GM13976 (cell line): ENCODE measurements at regions not wholly inside any gene's neighbourhood (a gene's known extent, or its start where the extent isn't known, plus 50 kb on each side); places are given as distances from the start of the nearest gene placed in this dataset.
"Not testable (repeated sequence)": the region's sequence is repeated elsewhere in the genome, so short reads cannot be mapped to it uniquely, and the experiment has no call there.

ENCODE experiments used
- DNase-seq: peaks from one replicate; pipeline ENCODE4 v3.0.0; 2012; ENCODE audit warnings: low spot score
- in situ Hi-C: fragments of 300-500 bp; cut with MboI; formaldehyde crosslinking; loops from one replicate; pipeline ENCODE4 v1.12.0; 2022; ENCODE audit warnings: low sequenced_read_pairs, mixed read lengths, inconsistent platforms; ENCODE audit not compliant: unreplicated experiment
- TF ChIP-seq, protein P1 (sequence below): IDR thresholded peaks from 2 replicates; pipeline ENCODE4 v1.5.1; 2012; ENCODE audit warnings: borderline replicate concordance, mild to moderate bottlenecking; ENCODE audit not compliant: insufficient read depth; ENCODE audit errors: extremely low read depth, missing control alignments, control extremely low read depth

DNA sequence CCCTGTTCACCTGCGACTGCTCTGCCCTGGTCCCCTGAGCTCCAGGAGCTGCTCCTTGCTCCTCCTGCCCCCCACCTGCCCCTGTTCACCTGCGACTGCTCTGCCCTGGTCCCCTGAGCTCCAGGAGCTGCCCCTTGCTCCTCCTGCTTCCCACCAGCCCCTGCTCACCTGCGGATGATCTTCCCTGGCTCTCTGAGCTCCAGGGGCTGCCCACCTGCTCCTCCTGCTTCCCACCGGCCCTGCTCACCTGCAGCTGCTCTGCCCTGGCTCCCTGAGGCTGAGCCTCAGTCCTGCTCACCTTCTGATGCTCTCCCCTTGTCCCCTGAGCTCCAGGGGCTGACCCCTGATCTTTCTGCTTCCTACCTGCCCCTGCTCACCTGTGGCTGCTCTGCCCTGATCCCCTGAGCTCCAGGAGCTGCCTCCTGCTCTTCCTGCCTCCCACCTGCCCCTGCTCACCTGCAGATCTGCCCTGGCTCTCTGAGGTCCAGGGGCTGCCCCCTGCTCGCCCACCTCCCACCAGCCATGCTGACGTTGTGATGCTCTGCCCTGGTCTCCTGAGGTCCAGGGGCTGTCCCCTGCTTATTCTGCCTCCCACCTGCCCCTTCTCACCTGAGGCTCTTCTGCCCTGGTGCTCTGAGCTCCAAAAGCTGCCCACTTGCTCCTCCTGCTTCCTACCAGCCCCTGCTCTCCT, 219.2 kb downstream of the TMEM121 start:
- TF ChIP-seq, protein P1, sequence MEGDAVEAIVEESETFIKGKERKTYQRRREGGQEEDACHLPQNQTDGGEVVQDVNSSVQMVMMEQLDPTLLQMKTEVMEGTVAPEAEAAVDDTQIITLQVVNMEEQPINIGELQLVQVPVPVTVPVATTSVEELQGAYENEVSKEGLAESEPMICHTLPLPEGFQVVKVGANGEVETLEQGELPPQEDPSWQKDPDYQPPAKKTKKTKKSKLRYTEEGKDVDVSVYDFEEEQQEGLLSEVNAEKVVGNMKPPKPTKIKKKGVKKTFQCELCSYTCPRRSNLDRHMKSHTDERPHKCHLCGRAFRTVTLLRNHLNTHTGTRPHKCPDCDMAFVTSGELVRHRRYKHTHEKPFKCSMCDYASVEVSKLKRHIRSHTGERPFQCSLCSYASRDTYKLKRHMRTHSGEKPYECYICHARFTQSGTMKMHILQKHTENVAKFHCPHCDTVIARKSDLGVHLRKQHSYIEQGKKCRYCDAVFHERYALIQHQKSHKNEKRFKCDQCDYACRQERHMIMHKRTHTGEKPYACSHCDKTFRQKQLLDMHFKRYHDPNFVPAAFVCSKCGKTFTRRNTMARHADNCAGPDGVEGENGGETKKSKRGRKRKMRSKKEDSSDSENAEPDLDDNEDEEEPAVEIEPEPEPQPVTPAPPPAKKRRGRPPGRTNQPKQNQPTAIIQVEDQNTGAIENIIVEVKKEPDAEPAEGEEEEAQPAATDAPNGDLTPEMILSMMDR: no peak
- in situ Hi-C loops: no loop called here
- DNase-seq: no peak

DNA sequence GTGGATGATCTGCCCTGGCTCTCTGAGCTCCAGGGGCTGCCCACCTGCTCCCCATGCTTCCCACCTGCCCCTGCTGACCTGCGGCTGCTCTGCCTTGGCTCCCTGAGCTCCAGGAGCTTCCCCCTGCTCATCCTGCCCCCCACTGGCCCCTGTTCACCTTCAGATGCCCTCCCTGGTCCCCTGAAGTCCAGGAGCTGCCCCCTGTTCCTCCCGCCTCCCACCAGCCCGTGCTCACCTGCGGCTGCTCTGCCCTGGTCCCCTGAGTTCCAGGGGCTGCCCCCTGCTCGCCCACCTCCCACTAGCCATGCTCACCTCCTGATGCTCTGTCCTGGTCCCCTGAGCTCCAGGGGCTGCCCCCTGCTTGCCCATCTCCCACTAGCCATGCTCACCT, 219.7 kb downstream of the TMEM121 start:
- DNase-seq: no peak
- TF ChIP-seq, protein P1: no peak
- in situ Hi-C loops: no loop called here

DNA sequence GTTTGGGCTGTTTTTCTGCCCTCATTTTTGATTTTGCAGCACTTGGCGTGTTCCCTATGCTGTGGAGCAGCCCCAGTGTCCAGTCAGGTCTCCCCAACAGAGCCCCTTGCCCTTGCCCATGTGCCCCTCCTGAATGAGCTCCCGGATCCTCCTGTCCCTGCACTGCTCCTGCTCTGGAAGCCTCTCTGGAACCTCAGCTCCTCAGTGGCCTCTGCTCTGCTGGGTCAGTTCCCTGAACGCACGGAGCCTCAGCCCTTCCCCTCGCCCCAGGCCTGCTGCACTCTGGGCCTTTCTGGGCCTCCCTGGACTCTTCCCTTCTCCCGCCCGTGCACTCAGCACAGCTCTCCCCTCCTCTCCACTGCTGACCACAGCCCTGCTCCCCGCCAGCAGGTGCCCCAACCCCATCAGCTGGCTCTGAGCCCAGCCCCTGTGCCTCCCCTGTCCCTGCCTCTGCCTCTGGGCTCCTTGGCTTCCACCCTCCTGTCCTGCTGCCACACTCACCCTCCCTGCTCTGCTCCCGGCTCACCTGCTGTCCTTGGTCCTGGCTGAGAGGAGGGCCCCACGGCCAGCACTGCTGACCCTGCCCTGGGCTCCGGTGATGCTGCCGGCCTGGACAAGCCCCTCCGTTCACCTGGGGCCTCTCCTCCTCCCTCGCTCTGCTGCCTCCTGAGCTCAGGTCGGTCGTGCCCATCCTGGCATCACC, 220.6 kb downstream of the TMEM121 start:
- DNase-seq, in situ Hi-C loops: not testable (repeated sequence)

DNA sequence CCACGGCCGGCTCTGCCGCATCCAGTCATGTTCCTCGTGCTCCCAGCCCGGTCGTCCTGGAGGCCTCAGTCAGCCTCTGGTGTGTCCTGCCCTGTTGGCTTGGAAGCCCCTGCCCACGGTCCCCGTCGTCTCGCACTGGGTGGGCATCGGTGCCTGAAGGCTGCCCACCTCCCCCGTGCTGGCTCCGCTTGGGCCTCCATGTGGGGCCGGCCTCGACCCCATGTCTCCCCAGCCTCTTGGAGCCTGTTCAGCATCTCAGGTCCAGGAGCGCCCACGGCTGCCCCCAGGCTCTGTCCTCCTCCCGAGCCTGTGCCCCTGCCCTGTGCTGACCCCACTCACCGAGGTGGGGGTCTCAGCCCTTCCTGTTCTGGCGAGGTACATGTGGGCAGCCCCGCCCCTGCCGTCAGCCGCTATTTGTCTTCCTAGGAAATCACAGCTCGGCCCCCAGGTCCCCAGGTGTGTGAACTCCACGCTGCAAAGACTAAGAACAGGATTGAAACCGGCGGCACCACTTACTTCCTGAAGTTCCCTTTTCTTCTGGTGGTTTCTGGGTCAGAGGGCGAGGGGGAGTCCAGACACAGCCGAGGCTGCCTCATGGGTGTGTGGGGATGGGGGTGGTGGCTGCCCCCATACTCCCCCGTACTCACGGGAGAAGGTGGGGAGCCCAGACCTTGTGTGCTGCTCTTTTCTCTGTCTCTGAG, 221.3 kb downstream of the TMEM121 start:
- DNase-seq: not testable (repeated sequence)

DNA sequence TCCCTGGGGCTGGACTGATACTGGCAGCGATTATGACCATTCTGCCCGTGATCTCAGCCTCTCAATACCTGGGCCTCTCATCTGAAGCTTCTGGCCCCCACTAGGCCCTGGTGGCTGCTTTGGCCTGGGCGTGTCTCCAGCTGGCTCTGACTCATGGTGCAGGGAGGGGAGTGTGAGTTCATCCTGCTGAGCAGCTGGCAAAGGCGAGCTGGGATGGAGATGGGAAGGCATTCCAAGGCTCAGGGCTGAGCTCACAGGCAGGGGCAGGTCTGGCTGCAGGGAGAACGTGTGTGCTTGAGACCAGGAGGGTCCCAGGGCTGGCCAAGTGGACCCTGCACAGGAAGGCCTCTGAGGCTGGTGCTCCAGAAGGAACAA, 221.8 kb downstream of the TMEM121 start:
- peak; percentile 11 for DNase-seq
- TF ChIP-seq, protein P1: no peak
- in situ Hi-C loops: no loop called here

More for the DNA sequence above, 221.3 kb downstream of the TMEM121 start:
- in situ Hi-C loops: not testable (repeated sequence)

DNA sequence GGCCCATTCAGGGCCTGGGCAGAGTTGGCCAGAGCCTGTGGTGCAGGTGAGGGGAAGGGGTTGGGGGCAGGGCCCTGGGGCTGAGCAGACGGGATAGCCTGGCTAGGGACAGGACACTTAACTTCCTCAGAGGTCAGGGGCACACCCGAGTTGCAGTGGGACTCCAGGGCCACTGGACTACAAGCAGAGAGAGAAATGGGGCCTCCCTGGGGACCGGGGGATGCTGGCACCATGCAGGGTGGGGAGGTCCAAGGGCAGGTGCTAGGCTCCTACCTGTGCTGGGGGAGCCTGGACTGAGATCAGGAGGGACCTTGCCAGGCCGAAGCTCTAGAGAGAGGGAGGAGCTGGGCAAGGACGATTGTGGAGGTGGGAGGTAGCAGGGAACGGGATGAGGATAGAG, 222.3 kb downstream of the TMEM121 start:
- DNase-seq, in situ Hi-C loops: not testable (repeated sequence)

DNA sequence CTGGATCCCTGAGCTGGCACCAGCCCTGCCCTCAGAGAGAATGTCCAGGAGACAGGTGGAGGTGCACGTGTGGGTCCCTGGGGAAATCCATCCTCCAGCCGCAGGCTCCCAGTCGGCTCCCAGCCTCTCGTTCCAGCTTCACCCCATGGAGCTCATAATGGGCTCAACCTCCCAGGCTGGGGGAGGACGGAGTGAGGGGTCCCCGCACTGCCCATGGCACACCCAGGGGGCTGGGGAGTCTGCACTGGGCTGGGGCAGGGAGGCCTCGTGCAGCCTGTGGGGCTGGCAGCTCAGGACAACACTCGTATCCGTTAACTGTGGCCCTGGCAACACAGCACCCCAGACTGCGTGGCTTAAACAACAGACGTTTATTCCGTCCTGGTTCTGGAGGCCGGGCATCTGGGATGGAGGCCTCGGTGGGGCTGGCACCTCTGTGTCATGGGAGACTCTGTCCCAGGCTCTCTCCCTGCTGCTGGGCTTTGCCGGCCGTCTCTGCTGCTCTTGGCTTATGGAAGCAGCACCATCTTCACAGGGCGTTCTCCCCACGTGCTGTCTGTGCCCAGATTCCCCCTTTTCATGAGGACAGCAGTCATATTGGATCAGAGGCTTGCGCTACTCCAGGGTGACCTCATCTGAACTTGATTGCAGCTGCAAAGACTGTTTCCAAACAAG, 223.6 kb downstream of the TMEM121 start:
- DNase-seq, in situ Hi-C loops: not testable (repeated sequence)

DNA sequence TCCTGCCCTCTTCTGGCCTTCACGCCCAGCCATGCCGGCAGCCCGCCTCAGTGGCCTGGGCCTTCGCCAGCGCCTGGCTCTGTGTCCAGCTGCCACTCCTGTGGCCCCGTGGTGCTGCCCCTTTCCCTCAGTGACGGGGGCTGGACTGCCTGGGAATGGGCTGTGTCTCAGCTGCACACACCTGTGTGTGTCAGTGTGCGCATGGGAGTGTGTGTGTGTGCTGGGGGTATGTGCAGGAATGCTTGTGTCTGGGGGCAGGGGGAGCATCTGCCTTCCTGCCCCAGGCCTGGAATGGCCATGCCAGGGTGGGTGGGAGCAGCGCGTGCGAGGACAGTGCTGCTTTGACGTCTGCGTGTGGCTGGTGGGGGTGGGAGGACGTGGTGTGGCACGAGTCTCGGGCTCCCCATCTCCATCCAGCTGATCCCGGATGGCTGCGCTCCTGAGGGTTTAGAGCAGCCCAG, 224.9 kb downstream of the TMEM121 start:
- DNase-seq, in situ Hi-C loops: not testable (repeated sequence)

DNA sequence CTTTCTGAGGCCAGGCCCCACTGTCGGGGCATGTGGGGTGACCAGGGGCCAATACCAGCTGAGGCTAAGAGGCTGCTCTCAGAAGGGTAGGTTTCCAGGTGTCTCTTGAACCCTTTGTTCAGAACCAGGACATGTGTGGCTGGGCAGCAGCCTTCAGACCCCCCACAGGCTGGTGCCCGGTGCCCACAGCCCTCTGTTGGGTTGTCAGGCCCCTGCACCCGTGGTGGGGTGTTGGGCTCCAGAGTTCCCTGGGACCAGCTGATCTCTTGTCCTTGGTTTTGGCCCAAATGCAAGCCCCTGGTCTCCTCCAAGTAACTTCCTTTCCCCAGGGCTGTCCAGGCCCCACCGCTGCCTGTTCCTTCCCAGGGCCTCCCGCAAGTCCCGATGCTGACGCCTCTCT, 226.0 kb downstream of the TMEM121 start:
- in situ Hi-C loops, DNase-seq: not testable (repeated sequence)
